ENCODE measurements at regions not wholly inside any gene's neighbourhood (a gene's known extent, or its start where the extent isn't known, plus 50 kb on each side); places are given as distances from the start of the nearest gene placed in this dataset.

DNA sequence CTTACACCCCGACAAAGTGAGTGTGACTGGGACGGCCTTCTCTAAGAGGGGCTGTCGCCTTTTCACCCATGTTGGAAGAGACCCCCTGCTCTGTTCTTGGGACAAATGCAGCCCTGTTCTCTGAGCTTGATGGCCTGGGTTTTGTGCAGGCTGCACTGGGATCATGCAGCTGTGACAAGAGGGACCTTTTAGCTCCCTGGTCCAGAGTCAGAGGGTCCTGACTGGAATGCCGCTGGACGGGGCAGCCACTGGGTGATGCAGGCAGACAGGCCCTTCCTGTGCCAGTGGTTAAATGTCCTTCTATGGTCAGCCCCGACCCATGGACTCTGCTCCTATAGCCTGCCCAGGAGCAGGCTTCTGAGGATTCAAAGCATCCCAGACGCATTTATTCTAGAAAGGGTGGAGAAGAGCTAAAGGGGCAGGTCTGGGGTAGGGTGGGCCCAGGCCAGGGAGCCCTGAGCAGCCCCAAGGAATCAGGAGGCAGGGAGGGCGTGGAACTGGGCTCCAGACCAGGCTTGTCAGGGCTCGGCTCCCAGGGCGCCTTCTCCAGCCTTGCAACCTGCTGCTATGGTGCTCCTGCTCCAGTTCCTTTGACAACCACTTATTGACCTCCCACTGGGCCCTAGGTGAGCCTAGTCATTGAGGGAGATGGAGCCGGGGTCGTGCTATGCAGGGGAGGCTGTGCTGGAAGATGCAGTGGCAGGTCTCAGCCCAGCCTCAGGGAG lies 277.9 kb upstream of the HS6ST1 start:
- H3K9ac ChIP-seq (replicated peaks; ENCODE audit: extremely low read depth, insufficient read depth, low read length) = no peak overlapping the region
- no peak for DNase-seq (ENCODE audit: low read depth, low spot score)
- no peak for TF ChIP-seq POLR2A (IDR thresholded peaks at IDR 0.05; ENCODE audit: low read depth, low read length)
- TF ChIP-seq, protein P1, sequence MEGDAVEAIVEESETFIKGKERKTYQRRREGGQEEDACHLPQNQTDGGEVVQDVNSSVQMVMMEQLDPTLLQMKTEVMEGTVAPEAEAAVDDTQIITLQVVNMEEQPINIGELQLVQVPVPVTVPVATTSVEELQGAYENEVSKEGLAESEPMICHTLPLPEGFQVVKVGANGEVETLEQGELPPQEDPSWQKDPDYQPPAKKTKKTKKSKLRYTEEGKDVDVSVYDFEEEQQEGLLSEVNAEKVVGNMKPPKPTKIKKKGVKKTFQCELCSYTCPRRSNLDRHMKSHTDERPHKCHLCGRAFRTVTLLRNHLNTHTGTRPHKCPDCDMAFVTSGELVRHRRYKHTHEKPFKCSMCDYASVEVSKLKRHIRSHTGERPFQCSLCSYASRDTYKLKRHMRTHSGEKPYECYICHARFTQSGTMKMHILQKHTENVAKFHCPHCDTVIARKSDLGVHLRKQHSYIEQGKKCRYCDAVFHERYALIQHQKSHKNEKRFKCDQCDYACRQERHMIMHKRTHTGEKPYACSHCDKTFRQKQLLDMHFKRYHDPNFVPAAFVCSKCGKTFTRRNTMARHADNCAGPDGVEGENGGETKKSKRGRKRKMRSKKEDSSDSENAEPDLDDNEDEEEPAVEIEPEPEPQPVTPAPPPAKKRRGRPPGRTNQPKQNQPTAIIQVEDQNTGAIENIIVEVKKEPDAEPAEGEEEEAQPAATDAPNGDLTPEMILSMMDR (IDR thresholded peaks at IDR 0.05; ENCODE audit: extremely low read depth in 1 of 2, insufficient read depth in 1 of 2, low read depth in 1 of 2, low read length in 2 of 2) = no peak
- TF ChIP-seq GATA2 (IDR thresholded peaks at IDR 0.05; ENCODE audit: insufficient read depth, insufficient read length, low read depth, low read length) = no peak
- no peak for TF ChIP-seq FOS (IDR thresholded peaks at IDR 0.05; ENCODE audit: borderline replicate concordance, insufficient read depth, low read length)
- TF ChIP-seq JUN (IDR thresholded peaks at IDR 0.05; ENCODE audit: borderline replicate concordance, insufficient read depth, insufficient read length, low read depth) = no peak
- TF ChIP-seq, protein P2, sequence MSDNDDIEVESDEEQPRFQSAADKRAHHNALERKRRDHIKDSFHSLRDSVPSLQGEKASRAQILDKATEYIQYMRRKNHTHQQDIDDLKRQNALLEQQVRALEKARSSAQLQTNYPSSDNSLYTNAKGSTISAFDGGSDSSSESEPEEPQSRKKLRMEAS (IDR thresholded peaks at IDR 0.05; ENCODE audit: insufficient read depth, insufficient read length) = no peak
- no peak for TF ChIP-seq POLR2AphosphoS5 (IDR thresholded peaks at IDR 0.05; ENCODE audit: insufficient read depth, low read depth, low read length)
- TF ChIP-seq MYC (IDR thresholded peaks at IDR 0.05; ENCODE audit: low read depth, low read length) = no peak
- TF ChIP-seq EZH2 (IDR thresholded peaks at IDR 0.05; ENCODE audit: borderline replicate concordance, low read depth, low read length, severe bottlenecking) = no peak
- no peak overlapping the region for H3K4me3 ChIP-seq (replicated peaks in 1 of 3; ENCODE audit: insufficient read depth in 1 of 3, low read depth in 1 of 3, low read length in 3 of 3)
- intact Hi-C loops (cut with micrococcal nuclease) = no loop called here
- H3K36me3 ChIP-seq (ENCODE audit: control insufficient read depth in 2 of 2, extremely low read depth in 1 of 2, insufficient read depth in 2 of 2, low read length in 2 of 2) = no peaks in the 10 kb centered on the region
- H3K79me2 ChIP-seq (ENCODE audit: control insufficient read depth, insufficient read depth, low read length) = no peaks in the 10 kb centered on the region
- ChIA-PET POLR2A (no interaction called here), CTCF (no interaction called here)
- no peak overlapping the region for H3K27ac ChIP-seq (ENCODE audit: insufficient read depth, low read depth, low read length)
- H3K9me3 ChIP-seq (replicated peaks; ENCODE audit: control insufficient read depth, insufficient read depth, low read length) = no peaks in the 10 kb centered on the region
- H3K4me2 ChIP-seq (ENCODE audit: insufficient read depth, low read length) = no peak overlapping the region
- dilution Hi-C loops (cut with MboI; ENCODE audit: extremely low pct_ligation_motif_present, low sequenced_read_pairs) = no loop called here
- no TSS peak for BruUV-seq (replicated peaks)
- H3K4me1 ChIP-seq (ENCODE audit: control insufficient read depth, extremely low read depth, insufficient read depth, low read length) = no peaks in the 10 kb centered on the region
- H2AFZ ChIP-seq (ENCODE audit: low read depth, low read length) = no peak overlapping the region
- H4K20me1 ChIP-seq (replicated peaks; ENCODE audit: control insufficient read depth, extremely low read depth, insufficient read depth, low read length) = no peaks in the 10 kb centered on the region
- H3K9me1 ChIP-seq (replicated peaks; ENCODE audit: control insufficient read depth, extremely low read depth, insufficient read depth, low read length) = no peaks in the 10 kb centered on the region
- H3K27me3 ChIP-seq (ENCODE audit: control insufficient read depth in 2 of 2, insufficient read depth in 2 of 2, low read length in 2 of 2) = no peaks in the 10 kb centered on the region
- no peak for FAIRE-seq
